PC-9 (cell line): ENCODE measurements at regions not wholly inside any gene's neighbourhood (a gene's known extent, or its start where the extent isn't known, plus 50 kb on each side); places are given as distances from the start of the nearest gene placed in this dataset.

Source experiments
- BruUV-seq: library from RNA; stranded (reverse); fragments of 400-500 nt; replicated peaks from 2 replicates; lab custom pipeline; 2021; lab: Mats Ljungman, UMichigan
- CTCF ChIA-PET: fragments of 300-600 bp; sonication (Branson Sonifier 250); formaldehyde crosslinking; loops from one replicate; lab custom pipeline; 2022; ENCODE audit warnings: antibody characterized with exemption; lab: Charles Lee
- POLR2A ChIA-PET: fragments of 300-600 bp; sonication (Branson Sonifier 250); formaldehyde crosslinking; loops from one replicate; lab custom pipeline; 2022; ENCODE audit warnings: antibody characterized with exemption; ENCODE audit not compliant: unreplicated experiment; lab: Charles Lee
- DNase-seq, 2 experiments: peaks; one replicate each; pipeline versions ENCODE4 v3.0.0 to v3.0.0-alpha.2; 2015 to 2022; ENCODE audit warnings: mixed read lengths in 1 of 2
- H2AFZ ChIP-seq: fragments of 200-600 bp; sonication (generic); 2 replicates; pipeline ENCODE4 v1.8.1; 2017; ENCODE audit warnings: antibody characterized with exemption
- H3F3A ChIP-seq: fragments of 200-600 bp; sonication (generic); 2 replicates; pipeline ENCODE4 v1.8.1; 2017; ENCODE audit warnings: antibody characterized with exemption, mild to moderate bottlenecking, low read depth; ENCODE audit not compliant: insufficient read depth
- H3K27ac ChIP-seq: fragments of 200-600 bp; sonication (generic); 2 replicates; pipeline ENCODE4 v1.6.1; 2016; ENCODE audit warnings: mixed run types
- H3K27me3 ChIP-seq: fragments of 200-600 bp; sonication (generic); 2 replicates; pipeline ENCODE4 v1.6.1; 2016; ENCODE audit warnings: low read depth, mixed run types; ENCODE audit not compliant: insufficient read depth
- H3K36me3 ChIP-seq: fragments of 200-600 bp; sonication (generic); 2 replicates; pipeline ENCODE4 v1.6.1; 2016; ENCODE audit warnings: low read depth, mixed run types
- H3K4me1 ChIP-seq: fragments of 200-600 bp; sonication (generic); replicated peaks from 2 replicates; pipeline ENCODE4 v1.6.1; 2016; ENCODE audit warnings: mixed run types; ENCODE audit not compliant: insufficient read depth
- H3K4me2 ChIP-seq: fragments of 200-600 bp; sonication (generic); 2 replicates; pipeline ENCODE4 v1.6.1; 2017; ENCODE audit warnings: mixed run types
- H3K4me3 ChIP-seq: fragments of 200-600 bp; sonication (generic); 2 replicates; pipeline ENCODE4 v1.6.1; 2016; ENCODE audit warnings: mixed run types
- H3K79me2 ChIP-seq: fragments of 200-600 bp; sonication (generic); 2 replicates; pipeline ENCODE4 v1.6.1; 2017; ENCODE audit warnings: low read depth, mixed run types
- H3K9me2 ChIP-seq: fragments of 200-600 bp; sonication (generic); 2 replicates; pipeline ENCODE4 v1.8.1; 2017; ENCODE audit warnings: mild to moderate bottlenecking; ENCODE audit not compliant: insufficient read depth
- H3K9me3 ChIP-seq: fragments of 200-600 bp; sonication (generic); 2 replicates; pipeline ENCODE4 v1.8.1; 2016; ENCODE audit warnings: low read depth; ENCODE audit not compliant: insufficient read depth
- H4K20me1 ChIP-seq: fragments of 200-600 bp; sonication (generic); 2 replicates; pipeline ENCODE4 v1.8.1; 2017; ENCODE audit not compliant: insufficient read depth
- CTCF ChIP-seq: fragments of 200-600 bp; sonication (generic); conservative IDR thresholded peaks from 2 replicates; pipeline ENCODE4 v1.6.1; 2017; ENCODE audit warnings: mixed run types, antibody characterized with exemption, mild to moderate bottlenecking, moderate library complexity
- EZH2 ChIP-seq: fragments of 200-600 bp; sonication (generic); IDR thresholded peaks from 2 replicates; pipeline ENCODE4 v1.8.0; 2017; ENCODE audit warnings: antibody characterized with exemption, low read depth
- intact Hi-C: fragments of 100-400 bp; cut with micrococcal nuclease; formaldehyde crosslinking; loops from one replicate; pipeline ENCODE4 v1.10.0; 2022; ENCODE audit not compliant: unreplicated experiment

DNA sequence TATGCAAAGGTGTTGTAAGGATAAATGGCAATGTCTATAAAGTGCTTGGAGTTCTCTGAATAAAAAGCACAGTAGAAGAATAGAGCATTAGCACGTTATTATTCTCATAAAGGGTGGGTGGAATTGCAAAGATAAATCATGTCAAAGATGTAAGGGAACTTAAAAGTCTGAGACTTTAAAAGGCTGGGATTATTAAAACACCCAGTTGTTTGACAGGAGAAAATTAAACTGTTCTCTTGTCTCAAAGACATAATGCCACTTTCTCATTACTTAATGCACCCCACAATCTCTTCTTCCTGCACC, 70.4 kb upstream of the PDE10A start:
- ChIA-PET POLR2A (no interaction called here), CTCF (no interaction called here)

DNA sequence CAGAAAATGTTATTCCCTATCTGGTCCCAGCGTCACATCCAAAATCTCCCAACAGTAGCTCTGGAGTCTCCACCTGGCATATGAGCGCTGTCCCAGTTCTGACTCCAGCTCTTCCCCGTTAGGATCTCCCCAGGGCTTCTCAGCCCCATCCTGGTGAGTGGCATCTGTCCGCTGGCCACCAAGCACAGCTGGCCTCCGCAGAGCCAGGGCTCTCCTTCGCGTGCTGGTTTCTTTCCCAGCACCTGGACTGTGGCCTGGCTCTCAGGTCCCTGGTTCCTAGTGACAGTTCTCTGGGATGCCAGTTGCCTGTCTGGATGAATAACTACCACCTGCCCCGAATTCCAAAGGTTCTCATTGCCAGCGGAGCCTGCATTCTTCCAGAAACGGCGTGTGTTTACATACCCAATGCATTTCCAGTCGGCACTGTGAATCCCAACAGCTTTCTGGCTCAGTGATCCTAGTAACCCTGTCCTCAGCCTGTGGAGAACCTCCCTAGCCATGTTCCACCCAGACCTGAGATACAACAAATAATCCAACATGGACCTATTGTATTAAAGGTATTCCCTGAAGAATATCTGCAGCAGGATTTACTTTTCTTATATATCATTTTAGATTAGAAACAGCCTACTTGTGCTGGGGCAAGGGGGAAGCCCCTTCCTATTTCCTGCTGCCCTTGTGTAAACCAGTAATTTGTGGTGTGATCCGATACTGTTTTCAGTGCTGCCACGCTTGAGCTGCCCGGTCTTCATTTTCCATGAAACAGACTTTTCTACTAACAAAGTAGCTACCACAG, 69.9 kb upstream of the PDE10A start:
- CTCF ChIA-PET, result no interaction called here

More for the DNA sequence above, 70.4 kb upstream of the PDE10A start:
- Histone ChIP-seq H3K4me2 (no peak overlapping the region), H3K4me3 (no peak overlapping the region), H4K20me1 (no peaks in the 10 kb centered on the region), H3K27ac (no peak overlapping the region), H3K9me2 (no peaks in the 10 kb centered on the region), H2AFZ (no peak overlapping the region), H3F3A (no peaks in the 10 kb centered on the region), H3K4me1 (no peaks in the 10 kb centered on the region), H3K9me3 (no peaks in the 10 kb centered on the region), H3K79me2 (no peaks in the 10 kb centered on the region), H3K36me3 (no peaks in the 10 kb centered on the region), H3K27me3 (peaks cover 42% of the 10 kb centered on the region)
- BruUV-seq, result no TSS peak
- DNase-seq, result no peak
- intact Hi-C loops, result no loop called here
- TF ChIP-seq CTCF (no peak), EZH2 (no peak)

DNA sequence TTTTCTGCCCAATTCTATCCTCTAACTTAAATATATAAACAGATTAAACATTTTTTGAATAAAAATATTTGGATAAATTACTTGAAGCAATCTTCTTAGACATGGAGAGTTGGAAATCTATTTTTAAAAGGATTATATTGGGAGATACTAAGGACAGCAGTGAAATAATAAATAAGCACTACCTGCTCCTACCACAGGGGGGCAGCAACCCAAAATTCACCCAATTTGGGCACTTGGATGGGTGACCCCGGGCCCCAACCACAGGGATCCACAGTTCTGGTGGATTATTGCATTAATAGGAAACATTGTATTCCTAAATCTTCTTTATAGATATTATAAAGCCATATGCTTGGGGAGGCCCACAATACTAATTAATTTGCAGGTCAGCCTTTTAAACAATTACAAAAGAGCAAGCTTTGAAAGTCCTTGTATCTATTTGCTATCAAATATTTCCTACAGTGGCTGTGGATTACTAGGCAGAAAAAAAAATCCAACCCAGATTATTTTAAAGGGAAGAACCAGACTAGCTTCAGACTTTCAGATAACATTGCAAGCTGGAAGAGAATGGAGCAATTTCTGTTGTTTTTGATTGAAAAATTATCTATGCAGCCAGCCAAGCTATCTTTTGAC, 66.4 kb upstream of the PDE10A start:
- intact Hi-C loops, result no loop called here
- Histone ChIP-seq H3K4me2 (no peak overlapping the region), H3K9me3 (no peaks in the 10 kb centered on the region), H3K27ac (no peak overlapping the region), H3F3A (no peaks in the 10 kb centered on the region), H3K36me3 (no peaks in the 10 kb centered on the region), H3K4me1 (no peaks in the 10 kb centered on the region), H2AFZ (no peak overlapping the region), H3K4me3 (no peak overlapping the region), H3K9me2 (no peaks in the 10 kb centered on the region), H3K27me3 (peaks cover 63% of the 10 kb centered on the region), H4K20me1 (no peaks in the 10 kb centered on the region), H3K79me2 (no peaks in the 10 kb centered on the region)
- POLR2A ChIA-PET, result no interaction called here
- no TSS peak for BruUV-seq
- TF ChIP-seq EZH2 (no peak), CTCF (peak; percentile 88)
- peak in 1 of 2 experiments; percentile 2 for DNase-seq
- CTCF ChIA-PET, result no interaction called here

More for the DNA sequence above, 69.9 kb upstream of the PDE10A start:
- Histone ChIP-seq H2AFZ (no peak overlapping the region), H3K4me1 (no peaks in the 10 kb centered on the region), H3F3A (no peaks in the 10 kb centered on the region), H3K9me3 (no peaks in the 10 kb centered on the region), H3K27ac (no peak overlapping the region), H3K9me2 (no peaks in the 10 kb centered on the region), H3K36me3 (no peaks in the 10 kb centered on the region), H3K4me2 (no peak overlapping the region), H3K4me3 (no peak overlapping the region), H3K79me2 (no peaks in the 10 kb centered on the region), H4K20me1 (no peaks in the 10 kb centered on the region), H3K27me3 (peaks cover 42% of the 10 kb centered on the region)
- POLR2A ChIA-PET, result no interaction called here
- no TSS peak for BruUV-seq
- intact Hi-C loops, result no loop called here
- TF ChIP-seq EZH2, result no peak
- no peak for TF ChIP-seq CTCF
- DNase-seq, result no peak
